Epithelial cell of proximal tubule (primary cell): ENCODE measurements at regions not wholly inside any gene's neighbourhood (a gene's known extent, or its start where the extent isn't known, plus 50 kb on each side); places are given as distances from the start of the nearest gene placed in this dataset.

Experiments
- DNase-seq: peaks from one replicate; pipeline ENCODE4 v3.0.0-alpha.2; 2011; ENCODE audit warnings: low read depth
- H3K4me3 ChIP-seq: 2 replicates; pipeline ENCODE4 v1.5.1; 2011; ENCODE audit warnings: low read depth, mild to moderate bottlenecking, low read length
- TF ChIP-seq, protein P1 (sequence below): conservative IDR thresholded peaks from 2 replicates; pipeline ENCODE4 v1.5.1; 2012; ENCODE audit warnings: low read depth, mild to moderate bottlenecking, low read length

DNA sequence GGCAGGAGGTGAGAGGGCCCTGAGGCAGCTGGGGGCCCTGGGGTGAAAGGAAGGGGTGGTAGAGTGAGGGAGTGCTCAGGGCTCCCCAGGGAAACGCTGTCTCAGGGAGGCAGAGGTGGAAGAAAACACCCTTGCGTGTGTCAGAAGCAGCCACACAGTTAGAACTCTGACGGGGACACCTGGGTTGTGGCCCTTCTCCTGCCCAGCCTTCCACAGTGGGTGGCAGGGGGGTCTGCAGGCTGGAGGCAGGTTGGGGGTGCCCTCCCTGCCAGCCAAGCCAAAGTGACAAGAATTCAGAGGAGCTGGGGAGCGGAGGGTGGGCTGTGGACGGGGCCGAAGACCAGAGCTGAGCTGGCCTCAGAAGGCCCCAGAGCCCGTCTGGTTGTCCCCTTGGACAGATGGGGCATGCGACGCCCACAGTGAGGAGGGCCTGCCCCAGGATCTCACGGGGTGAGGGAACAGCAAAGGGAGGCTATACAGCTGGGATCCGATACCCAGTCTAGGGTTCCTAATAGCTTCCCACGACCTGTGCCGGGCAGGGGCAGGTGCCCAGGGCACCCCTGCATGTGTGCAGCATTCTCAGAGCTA lies 105.2 kb upstream of the ADRA2C start:
- TF ChIP-seq, protein P1, sequence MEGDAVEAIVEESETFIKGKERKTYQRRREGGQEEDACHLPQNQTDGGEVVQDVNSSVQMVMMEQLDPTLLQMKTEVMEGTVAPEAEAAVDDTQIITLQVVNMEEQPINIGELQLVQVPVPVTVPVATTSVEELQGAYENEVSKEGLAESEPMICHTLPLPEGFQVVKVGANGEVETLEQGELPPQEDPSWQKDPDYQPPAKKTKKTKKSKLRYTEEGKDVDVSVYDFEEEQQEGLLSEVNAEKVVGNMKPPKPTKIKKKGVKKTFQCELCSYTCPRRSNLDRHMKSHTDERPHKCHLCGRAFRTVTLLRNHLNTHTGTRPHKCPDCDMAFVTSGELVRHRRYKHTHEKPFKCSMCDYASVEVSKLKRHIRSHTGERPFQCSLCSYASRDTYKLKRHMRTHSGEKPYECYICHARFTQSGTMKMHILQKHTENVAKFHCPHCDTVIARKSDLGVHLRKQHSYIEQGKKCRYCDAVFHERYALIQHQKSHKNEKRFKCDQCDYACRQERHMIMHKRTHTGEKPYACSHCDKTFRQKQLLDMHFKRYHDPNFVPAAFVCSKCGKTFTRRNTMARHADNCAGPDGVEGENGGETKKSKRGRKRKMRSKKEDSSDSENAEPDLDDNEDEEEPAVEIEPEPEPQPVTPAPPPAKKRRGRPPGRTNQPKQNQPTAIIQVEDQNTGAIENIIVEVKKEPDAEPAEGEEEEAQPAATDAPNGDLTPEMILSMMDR = no peak
- DNase-seq = no peak
- H3K4me3 ChIP-seq = no peak overlapping the region

DNA sequence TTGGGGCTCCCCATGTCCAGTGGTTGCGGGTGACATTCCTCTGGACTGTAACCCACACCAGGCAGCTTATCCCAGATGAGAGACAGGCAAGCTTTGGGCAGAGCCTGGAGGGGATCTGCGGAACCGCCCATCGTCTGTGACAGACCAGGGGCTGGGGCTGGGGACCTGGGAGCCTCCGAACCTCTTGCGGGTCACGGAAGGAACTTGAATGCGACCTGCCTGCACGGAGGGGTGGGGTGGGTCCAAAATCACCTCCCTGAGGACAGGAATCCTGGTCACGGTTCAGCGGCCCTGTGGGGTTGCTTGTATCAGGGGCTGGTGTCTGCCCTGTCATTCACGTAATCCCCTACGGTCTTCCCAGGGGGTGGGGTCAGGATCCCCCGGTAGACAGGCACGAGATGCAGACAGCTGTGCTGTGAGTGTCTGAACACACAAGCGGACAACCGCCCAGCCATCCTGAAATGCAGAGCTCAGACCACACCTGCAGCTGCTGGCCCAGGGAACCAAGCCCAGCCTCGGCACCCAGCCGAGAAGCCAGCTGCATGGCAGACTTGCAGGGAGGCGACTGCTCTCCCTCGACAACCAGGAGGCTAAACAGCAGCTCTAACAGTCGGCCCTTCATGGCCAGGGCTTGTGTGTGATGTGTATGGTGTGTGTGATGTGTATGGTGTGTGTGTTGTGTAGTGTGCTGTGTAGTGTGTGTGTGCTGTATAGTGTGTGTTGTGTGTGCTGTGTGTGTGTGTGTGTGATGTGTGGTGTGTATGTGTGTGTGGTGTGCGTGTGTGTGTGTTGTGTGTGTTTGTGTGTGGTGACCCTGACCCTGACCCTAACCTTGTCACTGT lies 105.9 kb upstream of the ADRA2C start:
- no peak for DNase-seq
- H3K4me3 ChIP-seq = no peak overlapping the region
- TF ChIP-seq, protein P1 = no peak

DNA sequence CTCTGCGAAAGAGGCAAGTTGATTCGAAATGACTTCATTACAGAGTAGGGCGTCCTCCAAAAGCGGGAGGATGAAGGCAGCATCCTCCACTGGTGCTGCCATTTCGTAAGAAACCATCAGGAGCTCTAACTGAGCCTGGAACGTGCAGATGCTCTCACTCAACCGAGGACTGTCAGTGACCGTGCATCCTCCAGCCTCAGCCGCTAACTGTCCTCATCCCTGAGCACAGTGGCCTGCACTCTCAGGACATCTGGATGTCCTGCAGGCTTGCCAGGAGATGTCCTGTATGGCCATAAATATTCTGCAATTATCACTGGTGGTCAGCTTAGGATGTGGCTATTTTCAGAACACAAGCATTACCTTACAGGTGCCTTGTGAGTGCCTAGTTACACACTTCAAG lies 107.1 kb upstream of the ADRA2C start:
- TF ChIP-seq, protein P1 = no peak
- DNase-seq = no peak
- no peak overlapping the region for H3K4me3 ChIP-seq

DNA sequence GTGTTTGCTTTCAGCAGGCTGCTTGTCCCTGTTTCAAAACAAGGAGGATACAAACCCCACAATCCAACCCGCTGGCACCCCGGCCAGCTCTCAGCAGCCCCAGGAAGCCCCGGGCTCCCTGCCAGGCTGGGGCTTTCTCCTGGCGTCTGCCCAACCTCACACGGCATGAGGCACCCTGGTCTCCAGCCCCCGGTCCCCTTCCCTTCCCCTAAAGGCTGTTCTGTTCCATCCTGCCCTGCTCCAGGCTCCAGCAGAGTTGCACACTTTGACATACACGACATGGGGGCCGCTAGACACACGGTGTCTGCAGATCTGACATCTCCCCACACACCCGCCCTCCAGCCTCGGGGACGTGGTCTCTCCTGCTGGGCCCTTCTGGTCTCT lies 107.7 kb upstream of the ADRA2C start:
- H3K4me3 ChIP-seq = no peak overlapping the region
- DNase-seq = no peak
- TF ChIP-seq, protein P1 = no peak

DNA sequence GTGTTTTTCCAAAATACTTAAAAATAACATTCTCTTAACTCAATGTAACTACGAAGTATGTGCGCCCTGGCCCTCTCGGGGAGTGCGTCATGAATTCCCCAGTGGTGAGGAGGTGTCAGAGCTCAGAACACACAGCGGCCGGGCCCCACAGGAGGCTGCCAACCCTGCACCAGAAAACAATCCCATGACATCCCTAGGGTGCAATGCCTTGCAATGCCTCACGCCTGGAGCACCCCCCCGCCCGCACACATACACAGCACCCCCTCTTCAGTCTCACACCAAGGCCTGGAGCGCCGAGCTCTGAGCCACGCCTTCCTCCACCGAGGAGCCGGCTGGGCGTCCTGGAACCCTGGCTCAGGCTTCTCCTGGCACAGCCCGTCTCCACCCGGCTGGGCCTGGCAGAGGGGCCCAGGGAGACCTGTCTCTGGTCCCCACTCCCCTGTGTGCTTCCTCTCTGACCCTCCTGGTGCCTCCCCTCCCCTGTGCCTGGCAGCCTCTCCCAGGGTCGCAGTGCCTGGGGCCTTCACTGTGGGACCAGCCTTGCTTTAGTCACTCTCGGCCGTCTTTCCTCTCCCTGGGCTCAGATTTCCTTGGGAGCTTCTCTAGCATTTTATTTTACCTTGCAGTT lies 108.2 kb upstream of the ADRA2C start:
- TF ChIP-seq, protein P1 = no peak
- H3K4me3 ChIP-seq = no peak overlapping the region
- DNase-seq = no peak

DNA sequence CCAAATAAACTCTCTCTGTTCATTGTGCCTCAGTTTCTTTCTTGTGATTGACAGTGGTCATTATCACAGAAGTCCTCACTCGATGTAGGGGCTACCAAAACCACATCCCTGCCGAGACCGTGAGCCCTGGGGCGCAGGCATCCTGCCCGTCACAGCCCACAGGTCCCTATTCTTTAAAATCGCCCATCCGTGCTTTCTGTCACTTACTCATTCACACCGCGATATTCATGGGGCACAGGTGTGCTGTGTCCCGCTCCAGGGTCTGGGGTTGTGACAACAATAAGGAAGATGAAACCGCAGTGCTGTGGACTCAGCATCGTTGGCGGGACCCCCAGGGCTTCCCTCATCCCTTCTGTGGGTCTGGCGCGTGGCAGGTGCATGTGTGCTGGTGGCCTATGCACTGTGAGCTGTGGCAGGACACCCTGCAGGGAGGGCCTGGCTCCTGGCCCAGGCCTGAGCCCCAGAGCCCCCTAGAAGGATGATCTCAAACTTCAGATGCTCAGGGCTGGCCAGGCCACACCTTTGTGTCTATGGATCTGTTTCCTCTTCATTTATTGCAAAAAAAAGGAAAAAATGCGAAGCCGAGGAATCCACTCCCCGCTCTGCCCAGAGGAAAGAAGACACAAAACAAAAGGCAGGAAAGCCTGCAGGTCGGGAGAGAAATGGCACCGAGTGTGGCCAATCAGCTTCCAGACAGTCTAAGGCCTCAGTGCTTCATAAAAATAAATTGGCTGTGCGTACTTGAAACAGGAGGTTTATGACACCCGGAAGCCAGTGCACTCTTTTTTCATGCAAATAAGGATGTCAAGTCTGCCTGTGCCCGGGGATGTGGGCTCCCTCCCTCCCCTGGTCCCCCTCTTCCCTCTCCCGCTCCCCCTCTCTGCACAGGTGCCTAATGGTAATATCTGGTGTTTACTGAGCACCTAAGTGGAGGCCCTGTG lies 109.5 kb upstream of the ADRA2C start:
- H3K4me3 ChIP-seq = no peak overlapping the region
- no peak for DNase-seq
- TF ChIP-seq, protein P1 = no peak
